ENCODE measurements at regions not wholly inside any gene's neighbourhood (a gene's known extent, or its start where the extent isn't known, plus 50 kb on each side); places are given as distances from the start of the nearest gene placed in this dataset.

- H3K9me2 ChIP-seq (ENCODE audit: insufficient read depth, low read length): no peaks in the 10 kb centered on the region
- no peaks in the 10 kb centered on the region for H3F3A ChIP-seq (ENCODE audit: insufficient read depth, low read length, poor library complexity, severe bottlenecking)
- no peak overlapping the region for H2AFZ ChIP-seq (ENCODE audit: low read depth, low read length)
- no peaks in the 10 kb centered on the region for H3K36me3 ChIP-seq (ENCODE audit: insufficient read depth, low read length)
- no peaks in the 10 kb centered on the region for H3K27me3 ChIP-seq (ENCODE audit: insufficient read depth, low read depth, low read length)
- H3K27ac ChIP-seq (ENCODE audit: low read length): no peak overlapping the region
- H3K9me3 ChIP-seq (ENCODE audit: low read length): no peaks in the 10 kb centered on the region
- H4K20me1 ChIP-seq (ENCODE audit: insufficient read depth): no peaks in the 10 kb centered on the region
- no peak overlapping the region for H3K4me3 ChIP-seq (ENCODE audit: low read length)
- H3K79me2 ChIP-seq (replicated peaks; ENCODE audit: insufficient read depth, low read length): no peaks in the 10 kb centered on the region
- H3K9ac ChIP-seq (ENCODE audit: low read length): no peak overlapping the region
- no peak overlapping the region for H3K4me2 ChIP-seq (ENCODE audit: low read length)
- no peak for TF ChIP-seq EZH2 (IDR thresholded peaks at IDR 0.05; ENCODE audit: borderline replicate concordance, insufficient read depth, low read length, poor library complexity, severe bottlenecking)
- no peak for TF ChIP-seq SMC3 (conservative IDR thresholded peaks at IDR 0.05; ENCODE audit: poor library complexity)
- TF ChIP-seq CTCF (IDR thresholded peaks at IDR 0.05; ENCODE audit: poor library complexity, severe bottlenecking): no peak
These were observed 256.7 kb upstream of the TLE3 start for GRCh38 chr15:70354346-70354905.

- H3K9ac ChIP-seq (ENCODE audit: low read length): no peak overlapping the region
- no peaks in the 10 kb centered on the region for H3K79me2 ChIP-seq (replicated peaks; ENCODE audit: insufficient read depth, low read length)
- H3F3A ChIP-seq (ENCODE audit: insufficient read depth, low read length, poor library complexity, severe bottlenecking): no peaks in the 10 kb centered on the region
- TF ChIP-seq CTCF (IDR thresholded peaks at IDR 0.05; ENCODE audit: poor library complexity, severe bottlenecking) (no peak), REST (IDR thresholded peaks at IDR 0.05; ENCODE audit: borderline replicate concordance) (no peak), RAD21 (conservative IDR thresholded peaks at IDR 0.05) (no peak), TAF1 (IDR thresholded peaks at IDR 0.05; ENCODE audit: low read depth) (no peak), POLR2AphosphoS5 (IDR thresholded peaks at IDR 0.05) (no peak), EP300 (conservative IDR thresholded peaks at IDR 0.05; ENCODE audit: poor library complexity, severe bottlenecking) (no peak), MXI1 (conservative IDR thresholded peaks at IDR 0.05; ENCODE audit: poor library complexity, severe bottlenecking) (no peak), EZH2 (IDR thresholded peaks at IDR 0.05; ENCODE audit: borderline replicate concordance, insufficient read depth, low read length, poor library complexity, severe bottlenecking) (no peak), SMC3 (conservative IDR thresholded peaks at IDR 0.05; ENCODE audit: poor library complexity) (no peak)
- H3K27me3 ChIP-seq (ENCODE audit: insufficient read depth, low read depth, low read length): no peaks in the 10 kb centered on the region
- no peak overlapping the region for H2AFZ ChIP-seq (ENCODE audit: low read depth, low read length)
- no peaks in the 10 kb centered on the region for H3K36me3 ChIP-seq (ENCODE audit: insufficient read depth, low read length)
- H3K4me3 ChIP-seq (ENCODE audit: low read length): no peak overlapping the region
- no peak overlapping the region for H3K4me2 ChIP-seq (ENCODE audit: low read length)
- no peak overlapping the region for H3K27ac ChIP-seq (ENCODE audit: low read length)
- no peaks in the 10 kb centered on the region for H4K20me1 ChIP-seq (ENCODE audit: insufficient read depth)
- H3K9me3 ChIP-seq (ENCODE audit: low read length): no peaks in the 10 kb centered on the region
- H3K9me2 ChIP-seq (ENCODE audit: insufficient read depth, low read length): no peaks in the 10 kb centered on the region
These were observed 256.1 kb upstream of the TLE3 start for GRCh38 chr15:70353606-70354345.

All from neural cell (in vitro differentiated cells).